Effector memory CD8-positive, alpha-beta T cell (primary cell): ENCODE measurements at regions not wholly inside any gene's neighbourhood (a gene's known extent, or its start where the extent isn't known, plus 50 kb on each side); places are given as distances from the start of the nearest gene placed in this dataset.
"Not testable (repeated sequence)": the region's sequence is repeated elsewhere in the genome, so short reads cannot be mapped to it uniquely, and the experiment has no call there.

Source experiments
- ATAC-seq: fragments of 150-1000 bp; cut with Tn5 transposase; replicated peaks from 2 replicates; pipeline ENCODE4 v1.10.0; 2021; ENCODE audit warnings: mild to moderate bottlenecking, moderate library complexity
- DNase-seq, 3 experiments: peaks; one replicate each; pipeline ENCODE4 v3.0.0; 2021
- H3K27ac Mint-ChIP-seq, 2 donors: one replicate each; pipeline ENCODE4 v1.8.0; 2022; ENCODE audit warnings: mild to moderate bottlenecking in 2 of 2, mixed read lengths in 2 of 2, moderate library complexity in 2 of 2
- H3K27me3 Mint-ChIP-seq, 2 donors: one replicate each; pipeline ENCODE4 v1.8.0; 2022; ENCODE audit warnings: mixed read lengths in 2 of 2
- H3K36me3 Mint-ChIP-seq: one replicate; pipeline ENCODE4 v1.8.0; 2022; ENCODE audit warnings: mild to moderate bottlenecking, moderate library complexity, mixed read lengths; ENCODE audit not compliant: insufficient read depth
- H3K4me1 Mint-ChIP-seq, 2 donors: one replicate each; pipeline ENCODE4 v1.8.0; 2022; ENCODE audit warnings: low read depth in 2 of 2, mixed read lengths in 2 of 2
- H3K4me3 Mint-ChIP-seq, 2 donors: one replicate each; pipeline ENCODE4 v1.8.0; 2022; ENCODE audit warnings: mild to moderate bottlenecking in 2 of 2, mixed read lengths in 2 of 2, moderate library complexity in 2 of 2
- H3K9me3 Mint-ChIP-seq, 2 donors: one replicate each; pipeline ENCODE4 v1.8.0; 2022; ENCODE audit warnings: mixed read lengths in 2 of 2

- no peak for ATAC-seq
- Mint-ChIP-seq H3K4me3 (no peak overlapping the region), H3K4me1 (no peaks in the 10 kb centered on the region), H3K27ac (no peak overlapping the region), H3K27me3 (no peaks in the 10 kb centered on the region), H3K36me3 (no peaks in the 10 kb centered on the region), H3K9me3 (no peaks in the 10 kb centered on the region)
- DNase-seq = no peak
These were observed 887.3 kb upstream of the CRIM1 start for GRCh38 chr2:35468245-35468644.

GRCh38 chr2:35463805-35464596, 891.6 kb upstream of the CRIM1 start:
- no peaks in the 10 kb centered on the region for H3K36me3 Mint-ChIP-seq
- no peak for ATAC-seq
- H3K9me3 Mint-ChIP-seq = no peaks in the 10 kb centered on the region
- no peaks in the 10 kb centered on the region for H3K27me3 Mint-ChIP-seq
- no peak overlapping the region for H3K27ac Mint-ChIP-seq
- no peaks in the 10 kb centered on the region for H3K4me1 Mint-ChIP-seq
- no peak for DNase-seq
- H3K4me3 Mint-ChIP-seq = no peak overlapping the region

- no peaks in the 10 kb centered on the region for H3K27me3 Mint-ChIP-seq
- no peaks in the 10 kb centered on the region for H3K36me3 Mint-ChIP-seq
- H3K4me1 Mint-ChIP-seq = no peaks in the 10 kb centered on the region
- no peak overlapping the region for H3K4me3 Mint-ChIP-seq
- ATAC-seq = no peak
- H3K27ac Mint-ChIP-seq = no peak overlapping the region
- no peaks in the 10 kb centered on the region for H3K9me3 Mint-ChIP-seq
- DNase-seq = no peak
These were observed 893.2 kb upstream of the CRIM1 start for GRCh38 chr2:35462226-35462998.

GRCh38 chr2:35461406-35461805, 894.2 kb upstream of the CRIM1 start:
- no peak overlapping the region for H3K4me3 Mint-ChIP-seq
- H3K36me3 Mint-ChIP-seq = no peaks in the 10 kb centered on the region
- H3K27ac Mint-ChIP-seq = no peak overlapping the region
- no peaks in the 10 kb centered on the region for H3K9me3 Mint-ChIP-seq
- ATAC-seq (no peak), DNase-seq (no peak)
- no peaks in the 10 kb centered on the region for H3K4me1 Mint-ChIP-seq
- no peaks in the 10 kb centered on the region for H3K27me3 Mint-ChIP-seq

GRCh38 chr2:35454966-35455638, 900.5 kb upstream of the CRIM1 start:
- no peak for ATAC-seq
- no peaks in the 10 kb centered on the region for H3K36me3 Mint-ChIP-seq
- H3K4me1 Mint-ChIP-seq = no peaks in the 10 kb centered on the region
- DNase-seq = no peak
- no peaks in the 10 kb centered on the region for H3K27me3 Mint-ChIP-seq
- H3K4me3 Mint-ChIP-seq = no peak overlapping the region
- H3K27ac Mint-ChIP-seq = no peak overlapping the region
- H3K9me3 Mint-ChIP-seq = no peaks in the 10 kb centered on the region

GRCh38 chr2:35447821-35448220, 907.8 kb upstream of the CRIM1 start:
- no peaks in the 10 kb centered on the region for H3K9me3 Mint-ChIP-seq
- no peak for ATAC-seq
- H3K4me3 Mint-ChIP-seq = no peak overlapping the region
- H3K27ac Mint-ChIP-seq = no peak overlapping the region
- H3K4me1 Mint-ChIP-seq = no peaks in the 10 kb centered on the region
- no peaks in the 10 kb centered on the region for H3K27me3 Mint-ChIP-seq
- no peak for DNase-seq
- H3K36me3 Mint-ChIP-seq = no peaks in the 10 kb centered on the region

GRCh38 chr2:35447215-35447614, 908.4 kb upstream of the CRIM1 start:
- Mint-ChIP-seq H3K36me3 (no peaks in the 10 kb centered on the region), H3K4me3 (no peak overlapping the region), H3K27me3 (no peaks in the 10 kb centered on the region), H3K9me3 (no peaks in the 10 kb centered on the region), H3K27ac (no peak overlapping the region), H3K4me1 (no peaks in the 10 kb centered on the region)
- no peak for DNase-seq
- no peak for ATAC-seq

- ATAC-seq (no peak), DNase-seq (no peak)
- Mint-ChIP-seq H3K4me1 (no peaks in the 10 kb centered on the region), H3K4me3 (no peak overlapping the region), H3K27me3 (no peaks in the 10 kb centered on the region), H3K27ac (no peak overlapping the region), H3K9me3 (peaks cover 0 to 4% of the 10 kb centered on the region in 2 donors), H3K36me3 (no peaks in the 10 kb centered on the region)
These were observed 912.5 kb upstream of the CRIM1 start for GRCh38 chr2:35443087-35443486.

GRCh38 chr2:35441575-35441974, 914.0 kb upstream of the CRIM1 start:
- H3K4me3 Mint-ChIP-seq, H3K27me3 Mint-ChIP-seq, ATAC-seq, H3K4me1 Mint-ChIP-seq, H3K9me3 Mint-ChIP-seq, DNase-seq, H3K36me3 Mint-ChIP-seq, H3K27ac Mint-ChIP-seq: not testable (repeated sequence)

- H3K4me3 Mint-ChIP-seq, H3K27me3 Mint-ChIP-seq, H3K36me3 Mint-ChIP-seq, ATAC-seq, H3K9me3 Mint-ChIP-seq, H3K27ac Mint-ChIP-seq, H3K4me1 Mint-ChIP-seq, DNase-seq: not testable (repeated sequence)
These were observed 915.3 kb upstream of the CRIM1 start for GRCh38 chr2:35440308-35440707.

- not testable (repeated sequence) for H3K27me3 Mint-ChIP-seq, H3K27ac Mint-ChIP-seq, H3K36me3 Mint-ChIP-seq, DNase-seq, H3K4me3 Mint-ChIP-seq, H3K9me3 Mint-ChIP-seq, H3K4me1 Mint-ChIP-seq, ATAC-seq
These were observed 918.7 kb upstream of the CRIM1 start for GRCh38 chr2:35436893-35437292.

- H3K27me3 Mint-ChIP-seq = no peaks in the 10 kb centered on the region
- DNase-seq = no peak
These were observed 927.0 kb upstream of the CRIM1 start for GRCh38 chr2:35428548-35428947.

GRCh38 chr2:35421485-35421884, 934.1 kb upstream of the CRIM1 start:
- DNase-seq = no peak
- Mint-ChIP-seq H3K4me3 (no peak overlapping the region), H3K27me3 (no peaks in the 10 kb centered on the region), H3K36me3 (no peaks in the 10 kb centered on the region), H3K27ac (no peak overlapping the region), H3K9me3 (peaks cover 4 to 6% of the 10 kb centered on the region in 2 donors), H3K4me1 (no peaks in the 10 kb centered on the region)
- ATAC-seq = no peak

More at GRCh38 chr2:35428548-35428947, 927.0 kb upstream of the CRIM1 start:
- no peaks in the 10 kb centered on the region for H3K9me3 Mint-ChIP-seq
- H3K4me1 Mint-ChIP-seq = no peaks in the 10 kb centered on the region
- no peaks in the 10 kb centered on the region for H3K36me3 Mint-ChIP-seq
- H3K27ac Mint-ChIP-seq = no peak overlapping the region
- no peak overlapping the region for H3K4me3 Mint-ChIP-seq
- ATAC-seq = no peak

GRCh38 chr2:35417293-35417692, 938.3 kb upstream of the CRIM1 start:
- H3K4me3 Mint-ChIP-seq = no peak overlapping the region
- H3K36me3 Mint-ChIP-seq = no peaks in the 10 kb centered on the region
- H3K9me3 Mint-ChIP-seq = peaks cover 0 to 1% of the 10 kb centered on the region in 2 donors
- H3K27ac Mint-ChIP-seq = no peak overlapping the region
- H3K27me3 Mint-ChIP-seq = no peaks in the 10 kb centered on the region
- DNase-seq = no peak
- H3K4me1 Mint-ChIP-seq = no peaks in the 10 kb centered on the region
- no peak for ATAC-seq
